Kidney (tissue), 13 donors: ENCODE measurements at regions not wholly inside any gene's neighbourhood (a gene's known extent, or its start where the extent isn't known, plus 50 kb on each side); places are given as distances from the start of the nearest gene placed in this dataset.
"Not testable (repeated sequence)": the region's sequence is repeated elsewhere in the genome, so short reads cannot be mapped to it uniquely, and the experiment has no call there.

ENCODE experiments used
- DNase-seq, 5 donors: peaks; one replicate each; pipeline ENCODE4 v3.0.0-alpha.2; 2013 to 2020
- FAIRE-seq: peaks from 2 replicates; lab custom pipeline; 2012; peaks lifted over from hg19 to GRCh38; lab: Jason Lieb, UNC
- H3K27ac ChIP-seq, 2 donors: one replicate each; pipeline ENCODE4 v1.7.0; 2013; ENCODE audit warnings: low read depth in 2 of 2, low read length in 2 of 2, inconsistent platforms in 1 of 2
- H3K27me3 ChIP-seq: one replicate; pipeline ENCODE4 v1.7.1; 2013; ENCODE audit warnings: low read length, inconsistent platforms; ENCODE audit not compliant: control insufficient read depth, insufficient read depth
- H3K36me3 ChIP-seq, 3 donors: one replicate each; pipeline versions ENCODE4 v1.7.0 to v1.7.1; 2013; ENCODE audit warnings: low read length in 3 of 3, control low read depth in 1 of 3, inconsistent platforms in 1 of 3; ENCODE audit not compliant: insufficient read depth in 3 of 3, control insufficient read depth in 2 of 3
- H3K4me1 ChIP-seq, 3 donors: one replicate each; pipeline versions ENCODE4 v1.7.0 to v1.7.1; 2013; ENCODE audit warnings: low read length in 3 of 3, inconsistent platforms in 1 of 3, low read depth in 1 of 3; ENCODE audit not compliant: control insufficient read depth in 2 of 3, insufficient read depth in 2 of 3
- H3K4me3 ChIP-seq, 3 donors: one replicate each; pipeline versions ENCODE4 v1.7.0 to v1.8.1; 2013; ENCODE audit warnings: low read length in 3 of 3, control low read depth in 1 of 3, inconsistent platforms in 1 of 3
- H3K9ac ChIP-seq, 3 donors: one replicate each; pipeline versions ENCODE4 v1.7.0 to v1.7.1; 2013; ENCODE audit warnings: low read length in 3 of 3, control low read depth in 1 of 3, inconsistent platforms in 1 of 3
- H3K9me3 ChIP-seq, 3 donors: one replicate each; pipeline versions ENCODE4 v1.7.0 to v1.7.1; 2013; ENCODE audit warnings: low read length in 3 of 3, control low read depth in 1 of 3, inconsistent platforms in 1 of 3; ENCODE audit not compliant: control insufficient read depth in 2 of 3, insufficient read depth in 1 of 3
- CTCF ChIP-seq: IDR thresholded peaks from 3 replicates; pipeline ENCODE4 v1.5.1; 2012; ENCODE audit warnings: mild to moderate bottlenecking, moderate library complexity, borderline replicate concordance; ENCODE audit not compliant: insufficient read depth; ENCODE audit errors: extremely low read depth
- intact Hi-C: fragments of 100-400 bp; cut with DNase I; formaldehyde crosslinking; loops from one replicate; pipeline ENCODE4 v1.11.1; 2022
- donor health status: control.
- donor health status: control.
- donor health status: control.
- donor health status: control.
- donor health status: control.
- donor health status: DM: yes; HTN: yes; CAD: no.
- donor health status: Normal renal cell carcinoma (clear cell type).

DNA sequence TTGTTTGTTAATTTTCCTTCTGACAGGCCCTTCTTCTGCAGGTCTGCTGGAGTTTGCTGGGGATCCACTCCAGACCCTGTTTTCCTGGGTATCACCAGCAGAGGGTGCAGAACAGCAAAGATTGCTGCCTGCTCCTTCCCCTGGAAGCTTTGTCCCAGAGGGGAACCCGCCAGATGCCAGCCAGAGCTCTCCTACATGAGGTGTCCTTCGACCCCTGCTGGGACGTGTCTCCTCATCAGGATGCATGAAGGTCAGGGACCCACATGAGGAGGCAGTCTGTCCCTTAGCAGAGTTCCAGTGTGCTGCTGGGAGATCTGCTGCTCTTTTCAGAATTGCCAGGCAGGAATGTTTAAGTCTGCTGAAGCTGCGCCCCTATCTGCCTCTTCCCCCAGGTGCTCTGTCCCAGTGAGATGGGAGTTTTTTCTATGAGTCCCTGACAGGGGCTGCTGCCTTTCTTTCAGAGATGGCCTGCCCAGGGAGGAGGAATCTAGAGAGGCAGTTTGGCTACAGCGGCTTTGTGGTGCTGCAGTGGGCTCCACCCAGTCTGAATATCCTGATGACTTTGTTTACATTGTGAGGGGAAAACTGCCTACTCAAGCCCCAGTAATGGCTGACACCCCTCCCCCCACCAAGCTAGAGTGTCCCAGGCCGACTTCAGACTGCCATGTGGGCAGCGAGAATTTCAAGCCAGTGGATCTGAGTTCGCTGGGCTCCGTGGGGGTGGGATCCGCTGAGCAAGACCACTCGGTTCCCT, 772.0 kb upstream of the FAM174A start:
- Histone ChIP-seq H3K36me3 (no peaks in the 10 kb centered on the region), H3K9me3 (peaks cover 0 to 1% (median 0%) of the 10 kb centered on the region in 3 donors), H3K27me3 (no peaks in the 10 kb centered on the region), H3K4me1 (no peaks in the 10 kb centered on the region), H3K9ac (no peak overlapping the region), H3K4me3 (no peak overlapping the region), H3K27ac (no peak overlapping the region)
- intact Hi-C loops: no loop called here
- peak in 1 of 5 donors; percentile 27 for DNase-seq
- FAIRE-seq: no peak
- no peak for TF ChIP-seq CTCF

DNA sequence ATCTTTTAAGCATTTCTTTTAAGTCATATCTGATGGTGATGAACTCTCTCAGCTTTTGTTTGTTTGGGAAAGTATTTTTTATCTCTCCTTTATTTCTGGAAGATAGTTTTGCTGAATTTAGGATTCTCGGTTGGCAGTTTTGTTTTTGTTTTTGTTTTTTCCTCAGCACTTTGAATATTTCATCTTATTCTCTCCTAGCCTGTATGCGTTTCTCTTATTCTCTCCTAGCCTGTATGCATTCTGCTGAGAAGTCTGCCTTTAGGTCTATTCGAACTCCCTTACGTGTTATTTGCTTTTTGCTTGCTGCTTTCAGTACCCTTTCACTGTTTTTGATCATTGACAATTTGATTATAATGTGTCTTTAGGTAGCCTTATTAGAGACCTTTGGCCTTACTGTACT, 787.8 kb upstream of the FAM174A start:
- Histone ChIP-seq H3K27ac (no peak overlapping the region), H3K9me3 (no peaks in the 10 kb centered on the region), H3K27me3 (no peaks in the 10 kb centered on the region), H3K4me1 (no peaks in the 10 kb centered on the region), H3K4me3 (no peak overlapping the region), H3K36me3 (no peaks in the 10 kb centered on the region), H3K9ac (no peak overlapping the region)
- no peak for TF ChIP-seq CTCF
- intact Hi-C loops: no loop called here
- FAIRE-seq (no peak), DNase-seq (no peak)

DNA sequence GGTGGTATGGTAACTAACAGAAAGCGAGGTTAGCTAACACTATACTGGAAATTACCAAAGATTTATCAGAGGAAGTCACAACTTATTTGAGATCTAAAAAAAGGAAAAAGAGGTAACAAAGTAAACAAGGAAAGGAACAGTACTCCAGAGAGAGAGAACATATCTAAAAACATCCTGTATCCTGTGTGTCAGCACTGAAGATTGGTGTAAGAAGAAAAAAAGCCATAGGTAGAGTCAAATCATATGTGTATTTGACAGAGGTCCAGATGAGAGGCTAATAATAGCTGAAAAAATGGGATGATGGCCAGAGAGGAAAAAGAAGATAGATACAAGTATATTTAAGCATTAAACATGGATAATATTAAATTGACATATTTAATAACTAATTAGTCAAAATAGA, 802.0 kb upstream of the FAM174A start:
- H3K9me3 ChIP-seq, H3K36me3 ChIP-seq, H3K27me3 ChIP-seq, H3K9ac ChIP-seq, H3K27ac ChIP-seq, intact Hi-C loops, H3K4me3 ChIP-seq, FAIRE-seq, DNase-seq, H3K4me1 ChIP-seq: not testable (repeated sequence)

DNA sequence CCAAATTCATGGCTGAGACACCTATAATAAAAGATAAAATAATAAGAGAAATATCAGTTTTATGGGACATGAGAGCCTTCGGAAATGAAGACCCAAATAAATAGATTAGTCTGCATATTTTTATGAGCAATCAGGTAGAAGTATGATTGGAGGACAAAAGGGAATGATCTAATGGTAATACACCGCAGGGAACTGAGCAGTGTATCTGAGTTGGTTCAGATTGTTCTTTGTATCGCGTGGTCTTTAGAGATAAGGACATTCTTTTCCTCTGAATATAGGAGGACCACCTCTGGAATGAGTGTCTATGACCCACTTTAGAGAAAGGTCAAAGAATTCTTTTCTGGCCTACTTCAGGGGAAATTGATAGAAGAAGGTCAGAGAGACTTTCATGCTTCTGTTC, 801.8 kb upstream of the CHD1 start:
- H3K27me3 ChIP-seq, DNase-seq, intact Hi-C loops, H3K4me1 ChIP-seq, H3K4me3 ChIP-seq, H3K9me3 ChIP-seq, H3K36me3 ChIP-seq, H3K9ac ChIP-seq, H3K27ac ChIP-seq, FAIRE-seq: not testable (repeated sequence)
